Right atrium auricular region (tissue), 2 donors: ENCODE measurements at regions not wholly inside any gene's neighbourhood (a gene's known extent, or its start where the extent isn't known, plus 50 kb on each side); places are given as distances from the start of the nearest gene placed in this dataset.
"Not testable (repeated sequence)": the region's sequence is repeated elsewhere in the genome, so short reads cannot be mapped to it uniquely, and the experiment has no call there.

Source experiments
- DNase-seq: peaks from one replicate; pipeline ENCODE4 v3.0.0-alpha.2; 2019; ENCODE audit warnings: low spot score
- H3K27ac ChIP-seq, 2 donors: fragments of 200-600 bp; sonication (generic); 1 replicate in 1 of 2; 2 replicates in 1 of 2; pipeline ENCODE4 v1.5.1; 2016 to 2019
- H3K27me3 ChIP-seq, 2 donors: fragments of 200-600 bp; sonication (generic); one replicate each; pipeline versions ENCODE4 v1.5.1 to v1.6.0; 2017 to 2019
- H3K36me3 ChIP-seq: fragments of 200-600 bp; sonication (generic); one replicate; pipeline ENCODE4 v1.5.1; 2016
- H3K4me1 ChIP-seq, 2 donors: fragments of 200-600 bp; sonication (generic); one replicate each; pipeline versions ENCODE4 v1.5.1 to v1.6.0; 2017 to 2019
- H3K4me3 ChIP-seq, 2 donors: fragments of 200-600 bp; sonication (generic); 1 replicate in 1 of 2; 2 replicates in 1 of 2; pipeline ENCODE4 v1.5.1; 2017 to 2019; ENCODE audit warnings: mild to moderate bottlenecking in 1 of 2, moderate library complexity in 1 of 2
- H3K9me3 ChIP-seq, 2 donors: fragments of 200-600 bp; sonication (generic); one replicate each; pipeline ENCODE4 v1.5.1; 2019
- CTCF ChIP-seq, 2 donors: fragments of 200-600 bp; sonication (generic); IDR thresholded peaks; one replicate each; pipeline ENCODE4 v1.5.1; 2019; ENCODE audit warnings: antibody characterized with exemption in 2 of 2

DNA sequence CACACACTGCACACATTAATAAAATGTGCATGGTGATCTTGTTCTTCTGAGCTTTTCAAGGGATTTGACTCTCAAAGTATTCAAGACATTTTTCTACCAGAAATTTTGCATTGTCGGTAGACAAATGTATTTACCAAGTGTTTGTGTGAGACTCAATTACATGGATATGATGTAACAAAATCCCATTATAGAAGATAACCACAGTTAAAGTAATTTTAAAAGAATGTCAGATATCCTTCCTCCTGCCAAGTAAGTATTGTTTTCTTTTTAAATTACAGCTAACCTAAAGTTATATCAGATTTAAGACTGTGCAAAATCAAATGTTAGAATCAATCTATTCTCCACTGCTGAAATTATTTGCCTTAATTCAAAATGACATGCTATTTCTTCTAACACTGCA lies 1344.5 kb upstream of the CHAC2 start:
- peaks cover 2 to 8% of the 10 kb centered on the region in 2 donors for H3K9me3 ChIP-seq
- DNase-seq = no peak
- no peaks in the 10 kb centered on the region for H3K4me1 ChIP-seq
- no peak overlapping the region for H3K27ac ChIP-seq
- H3K27me3 ChIP-seq = no peaks in the 10 kb centered on the region
- no peak overlapping the region for H3K4me3 ChIP-seq
- H3K36me3 ChIP-seq = no peaks in the 10 kb centered on the region
- TF ChIP-seq CTCF (IDR thresholded peaks at IDR 0.05) = no peak

- no peak overlapping the region for H3K4me3 ChIP-seq
- DNase-seq = no peak
- TF ChIP-seq CTCF (IDR thresholded peaks at IDR 0.05) = peak in 1 of 2 donors; percentile 36
- no peaks in the 10 kb centered on the region for H3K36me3 ChIP-seq
- no peaks in the 10 kb centered on the region for H3K27me3 ChIP-seq
- H3K4me1 ChIP-seq = no peaks in the 10 kb centered on the region
- H3K27ac ChIP-seq = no peak overlapping the region
- H3K9me3 ChIP-seq = peaks cover 2 to 8% of the 10 kb centered on the region in 2 donors
These were observed 1351.3 kb upstream of the CHAC2 start for GRCh38 chr2:52416340-52416739.

DNA sequence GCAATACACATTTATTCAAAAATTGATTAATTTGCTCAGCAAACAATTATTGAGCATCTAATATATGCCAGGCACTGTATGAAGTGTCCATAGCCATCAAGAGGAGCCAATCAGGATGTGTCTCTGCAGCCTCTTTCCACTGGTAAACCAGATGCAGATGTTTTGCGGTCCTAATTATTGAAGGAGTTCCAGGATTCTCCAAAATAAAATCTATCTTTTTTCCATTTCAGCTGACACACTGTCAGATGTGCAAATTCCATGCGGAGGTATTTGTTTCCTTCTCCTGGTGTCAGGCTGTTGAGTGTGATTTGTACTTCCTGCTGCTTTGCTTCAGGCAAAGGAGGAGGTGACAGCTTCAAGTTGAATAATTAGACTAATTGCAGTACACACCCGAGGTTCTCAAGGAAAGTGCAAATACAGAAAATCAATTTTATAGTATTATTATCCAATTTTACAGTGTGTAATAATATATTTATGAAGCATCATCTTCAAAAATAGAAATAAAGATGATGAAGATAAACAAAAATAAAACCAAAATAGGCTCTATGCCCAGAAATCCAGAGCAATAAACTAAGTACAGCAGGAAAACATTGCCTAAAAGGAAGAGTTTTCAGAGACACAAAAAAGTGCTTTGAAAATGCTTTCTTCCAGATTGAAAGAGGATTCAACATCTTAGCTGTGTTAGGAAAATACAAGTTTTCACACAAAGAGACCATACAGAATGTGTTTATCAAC lies 1352.9 kb upstream of the CHAC2 start:
- H3K27ac ChIP-seq = no peak overlapping the region
- H3K27me3 ChIP-seq = no peaks in the 10 kb centered on the region
- no peak for DNase-seq
- H3K36me3 ChIP-seq = no peaks in the 10 kb centered on the region
- H3K9me3 ChIP-seq = peaks cover 2 to 5% of the 10 kb centered on the region in 2 donors
- H3K4me3 ChIP-seq = no peak overlapping the region
- no peak for TF ChIP-seq CTCF (IDR thresholded peaks at IDR 0.05)
- H3K4me1 ChIP-seq = no peaks in the 10 kb centered on the region

GRCh38 chr2:52409308-52410118 lies 1358.1 kb upstream of the CHAC2 start:
- H3K27me3 ChIP-seq, H3K4me3 ChIP-seq, H3K36me3 ChIP-seq, H3K4me1 ChIP-seq, H3K9me3 ChIP-seq, DNase-seq, H3K27ac ChIP-seq: not testable (repeated sequence)

DNA sequence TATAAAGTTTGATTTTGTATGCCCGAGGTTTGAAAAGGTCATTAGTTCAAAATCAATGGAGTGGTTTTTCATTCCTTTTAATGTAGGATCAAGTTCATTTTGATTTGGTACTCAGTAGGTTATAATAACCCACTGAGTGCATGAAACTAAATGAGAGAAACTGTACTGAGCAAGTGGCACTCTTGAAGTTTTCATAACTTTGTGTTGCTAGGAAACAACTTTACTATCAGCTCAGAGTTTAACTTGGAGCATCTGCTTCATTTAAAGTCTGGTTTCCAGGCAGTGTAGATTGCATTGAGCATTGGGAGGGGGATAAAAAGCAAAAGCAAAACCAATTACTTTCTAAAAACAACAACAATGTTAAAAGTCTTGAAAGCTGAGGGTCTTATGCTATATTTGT lies 1361.6 kb upstream of the CHAC2 start:
- no peak for DNase-seq
- H3K4me3 ChIP-seq = no peak overlapping the region
- H3K9me3 ChIP-seq = no peaks in the 10 kb centered on the region
- no peak overlapping the region for H3K27ac ChIP-seq
- H3K4me1 ChIP-seq = no peaks in the 10 kb centered on the region
- H3K27me3 ChIP-seq = no peaks in the 10 kb centered on the region
- H3K36me3 ChIP-seq = no peaks in the 10 kb centered on the region
- no peak for TF ChIP-seq CTCF (IDR thresholded peaks at IDR 0.05)

GRCh38 chr2:52404866-52405265 lies 1362.7 kb upstream of the CHAC2 start:
- no peak for TF ChIP-seq CTCF (IDR thresholded peaks at IDR 0.05)
- Histone ChIP-seq H3K4me3 (no peak overlapping the region), H3K4me1 (no peaks in the 10 kb centered on the region), H3K9me3 (no peaks in the 10 kb centered on the region), H3K27ac (no peak overlapping the region), H3K36me3 (no peaks in the 10 kb centered on the region), H3K27me3 (no peaks in the 10 kb centered on the region)
- no peak for DNase-seq
